CD4-positive, alpha-beta T cell (primary cell): ENCODE measurements at regions not wholly inside any gene's neighbourhood (a gene's known extent, or its start where the extent isn't known, plus 50 kb on each side); places are given as distances from the start of the nearest gene placed in this dataset.

ENCODE experiments used
- ATAC-seq: fragments of 200-7000 bp; cut with Tn5 transposase; one replicate; pipeline ENCODE4 v1.10.0; 2022; ENCODE audit warnings: mild to moderate bottlenecking; ENCODE audit not compliant: poor library complexity
- CTCF ChIA-PET: fragments of 350-600 bp; sonication (Branson Sonifier 250); formaldehyde crosslinking; loops from one replicate; lab custom pipeline; 2021; ENCODE audit warnings: antibody characterized with exemption, inconsistent platforms; lab: Charles Lee
- POLR2A ChIA-PET: fragments of 350-600 bp; sonication (Branson Sonifier 250); formaldehyde crosslinking; loops from one replicate; lab custom pipeline; 2021; ENCODE audit warnings: antibody characterized with exemption, inconsistent platforms; lab: Charles Lee
- DNase-seq, 14 experiments: peaks; one replicate each; pipeline ENCODE4 v3.0.0-alpha.2; 2013 to 2020; ENCODE audit warnings: mixed read lengths in 2 of 14
- H3K27ac ChIP-seq, 2 donors: one replicate each; pipeline versions ENCODE4 v1.5.1 to v1.7.0; 2013; ENCODE audit warnings: low read length in 2 of 2, low read depth in 1 of 2, mild to moderate bottlenecking in 1 of 2
- H3K27me3 ChIP-seq, 2 experiments: 1 replicate in 1 of 2; 2 replicates in 1 of 2; pipeline versions ENCODE4 v1.6.1 to v1.7.0; 2013; ENCODE audit warnings: low read length in 2 of 2, control low read depth in 1 of 2, mild to moderate bottlenecking in 1 of 2, moderate library complexity in 1 of 2; ENCODE audit not compliant: insufficient read depth in 2 of 2, control insufficient read depth in 1 of 2
- H3K36me3 ChIP-seq: one replicate; pipeline ENCODE4 v1.6.1; 2013; ENCODE audit warnings: low read length, control low read depth; ENCODE audit not compliant: insufficient read depth
- H3K4me1 ChIP-seq: one replicate; pipeline ENCODE4 v1.6.1; 2013; ENCODE audit warnings: low read length, control low read depth; ENCODE audit not compliant: insufficient read depth
- H3K4me3 ChIP-seq: one replicate; pipeline ENCODE4 v1.5.1; 2013; ENCODE audit warnings: mild to moderate bottlenecking, low read length, moderate library complexity
- H3K9me3 ChIP-seq, 2 experiments: 1 replicate in 1 of 2; 2 replicates in 1 of 2; pipeline versions ENCODE4 v1.6.1 to v1.7.0; 2013; ENCODE audit warnings: low read length in 2 of 2, mild to moderate bottlenecking in 2 of 2, control low read depth in 1 of 2, moderate library complexity in 1 of 2; ENCODE audit not compliant: control insufficient read depth in 1 of 2, insufficient read depth in 1 of 2
- H3K27ac Mint-ChIP-seq: one replicate; pipeline ENCODE4 v1.8.0; 2020; ENCODE audit warnings: mixed read lengths
- H3K27me3 Mint-ChIP-seq: one replicate; pipeline ENCODE4 v1.8.0; 2021; ENCODE audit warnings: mixed read lengths
- H3K36me3 Mint-ChIP-seq: one replicate; pipeline ENCODE4 v1.8.0; 2021; ENCODE audit warnings: low read depth, mixed read lengths
- H3K4me1 Mint-ChIP-seq: one replicate; pipeline ENCODE4 v1.8.0; 2021; ENCODE audit warnings: low read depth, mixed read lengths
- H3K4me3 Mint-ChIP-seq: one replicate; pipeline ENCODE4 v1.8.0; 2020; ENCODE audit warnings: mild to moderate bottlenecking, mixed read lengths
- H3K9me3 Mint-ChIP-seq: one replicate; pipeline ENCODE4 v1.8.0; 2020; ENCODE audit warnings: mixed read lengths
- CTCF ChIP-seq: fragments of 200-600 bp; IDR thresholded peaks from one replicate; pipeline ENCODE4 v1.8.0; 2022; ENCODE audit warnings: antibody characterized with exemption, mild to moderate bottlenecking
- intact Hi-C, 2 experiments: fragments of 100-400 bp; cut with DNase I in 1 of 2; cut with micrococcal nuclease in 1 of 2; formaldehyde crosslinking; loops; one replicate each; pipeline versions ENCODE4 v1.15.1 to v1.9.0; 2023 to 2025; cut with DNase I, micrococcal nuclease

- Mint-ChIP-seq H3K36me3 (no peaks in the 10 kb centered on the region), H3K4me1 (no peaks in the 10 kb centered on the region), H3K27ac (no peak overlapping the region), H3K27me3 (peaks cover 24% of the 10 kb centered on the region), H3K9me3 (no peaks in the 10 kb centered on the region), H3K4me3 (no peak overlapping the region)
- Histone ChIP-seq H3K9me3 (peaks cover 0 to 8% of the 10 kb centered on the region in 2 experiments), H3K4me3 (no peak overlapping the region), H3K27ac (no peak overlapping the region), H3K36me3 (no peaks in the 10 kb centered on the region), H3K27me3 (no peaks in the 10 kb centered on the region), H3K4me1 (no peaks in the 10 kb centered on the region)
- intact Hi-C loops, result no loop called here
- ChIA-PET POLR2A (no interaction called here), CTCF (no interaction called here)
- TF ChIP-seq CTCF, result no peak
- no peak for DNase-seq
- no peak for ATAC-seq
Observed at GRCh38 chr5:174521449-174521848, 202.9 kb upstream of the MSX2 start.

GRCh38 chr5:174522480-174523260 lies 201.7 kb upstream of the MSX2 start:
- H3K27ac Mint-ChIP-seq, result no peak overlapping the region
- no peak for TF ChIP-seq CTCF
- no peaks in the 10 kb centered on the region for H3K4me1 Mint-ChIP-seq
- H3K4me1 ChIP-seq, result no peaks in the 10 kb centered on the region
- H3K4me3 Mint-ChIP-seq, result no peak overlapping the region
- no peak overlapping the region for H3K4me3 ChIP-seq
- peaks cover 0 to 8% of the 10 kb centered on the region in 2 experiments for H3K9me3 ChIP-seq
- no peak overlapping the region for H3K27ac ChIP-seq
- DNase-seq (no peak), ATAC-seq (no peak)
- H3K36me3 ChIP-seq, result no peaks in the 10 kb centered on the region
- H3K27me3 ChIP-seq, result no peaks in the 10 kb centered on the region
- H3K36me3 Mint-ChIP-seq, result no peaks in the 10 kb centered on the region
- POLR2A ChIA-PET, result no interaction called here
- CTCF ChIA-PET, result no interaction called here
- intact Hi-C loops, result no loop called here
- no peaks in the 10 kb centered on the region for H3K9me3 Mint-ChIP-seq
- H3K27me3 Mint-ChIP-seq, result peaks cover 20% of the 10 kb centered on the region

GRCh38 chr5:174523311-174524071 lies 200.9 kb upstream of the MSX2 start:
- H3K27me3 Mint-ChIP-seq, result peaks cover 20% of the 10 kb centered on the region
- no peak overlapping the region for H3K27ac ChIP-seq
- H3K27me3 ChIP-seq, result peaks cover 0 to 6% of the 10 kb centered on the region in 2 experiments
- H3K27ac Mint-ChIP-seq, result no peak overlapping the region
- intact Hi-C loops, result no loop called here
- DNase-seq, result no peak
- peaks cover 0 to 3% of the 10 kb centered on the region in 2 experiments for H3K9me3 ChIP-seq
- H3K36me3 ChIP-seq, result no peaks in the 10 kb centered on the region
- CTCF ChIA-PET, result no interaction called here
- no peak overlapping the region for H3K4me3 ChIP-seq
- no peaks in the 10 kb centered on the region for H3K36me3 Mint-ChIP-seq
- H3K9me3 Mint-ChIP-seq, result no peaks in the 10 kb centered on the region
- H3K4me1 Mint-ChIP-seq, result no peaks in the 10 kb centered on the region
- no peak for TF ChIP-seq CTCF
- no peak for ATAC-seq
- H3K4me3 Mint-ChIP-seq, result no peak overlapping the region
- POLR2A ChIA-PET, result no interaction called here
- H3K4me1 ChIP-seq, result no peaks in the 10 kb centered on the region
